ENCODE measurements at regions not wholly inside any gene's neighbourhood (a gene's known extent, or its start where the extent isn't known, plus 50 kb on each side); places are given as distances from the start of the nearest gene placed in this dataset.

GRCh38 chrX:124984140-124984813 lies 335.4 kb upstream of the TEX13C start:
- no peaks in the 10 kb centered on the region for H3K36me3 ChIP-seq (ENCODE audit: low read depth)
- in situ Hi-C loops (cut with MboI) = no loop called here
- no peak for DNase-seq
- no peak overlapping the region for H3K4me3 ChIP-seq
- no peaks in the 10 kb centered on the region for H3K9me2 ChIP-seq (ENCODE audit: insufficient read depth)
- no peak overlapping the region for H3K4me2 ChIP-seq (ENCODE audit: unreplicated experiment)
- no peaks in the 10 kb centered on the region for H3K27me3 ChIP-seq (replicated peaks; ENCODE audit: insufficient read depth)
- no peaks in the 10 kb centered on the region for H4K20me1 ChIP-seq (ENCODE audit: insufficient read depth)
- no peaks in the 10 kb centered on the region for H3F3A ChIP-seq (ENCODE audit: insufficient read depth)
- no peaks in the 10 kb centered on the region for H3K4me1 ChIP-seq (ENCODE audit: insufficient read depth)
- WGBS, 2 experiments (ENCODE audit: low coverage in 1 of 2, low lambda C conversion rate in 2 of 2, missing lambda C conversion rate in 2 of 2) = 17 to 26% methylated on average over 3 of the region's 3 CpGs
- H2AFZ ChIP-seq = no peak overlapping the region
- no peak overlapping the region for H3K9ac ChIP-seq
- no peak overlapping the region for H3K27ac ChIP-seq
- no peaks in the 10 kb centered on the region for H3K9me3 ChIP-seq (ENCODE audit: low read depth)
- no peak for TF ChIP-seq EZH2 (IDR thresholded peaks at IDR 0.05; ENCODE audit: insufficient read depth, poor library complexity, severe bottlenecking)
- TF ChIP-seq EZH2phosphoT487 (IDR thresholded peaks at IDR 0.05; ENCODE audit: insufficient read depth, low read depth) = no peak
- H3K79me2 ChIP-seq (ENCODE audit: insufficient read depth) = no peaks in the 10 kb centered on the region

DNA sequence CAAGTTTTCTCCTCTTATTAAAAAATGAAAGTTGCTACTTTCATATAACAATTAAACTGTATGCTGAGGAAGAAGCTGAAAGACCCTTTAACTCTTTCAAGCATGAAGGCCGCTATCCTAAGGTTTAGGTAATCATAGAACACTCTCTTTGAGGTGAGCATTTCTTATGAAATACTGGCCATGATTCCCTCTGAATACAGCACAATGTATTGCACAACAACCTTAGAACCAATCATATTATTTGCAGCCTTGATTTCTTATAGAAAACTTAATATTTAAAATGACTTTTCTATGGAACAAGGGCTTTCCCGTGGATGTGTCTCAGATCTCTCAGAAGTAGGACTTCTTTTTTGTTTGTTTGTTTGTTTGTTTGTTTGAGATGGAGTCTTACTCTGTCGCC lies 333.4 kb upstream of the TEX13C start:
- WGBS, 2 experiments (ENCODE audit: low coverage in 1 of 2, low lambda C conversion rate in 2 of 2, missing lambda C conversion rate in 2 of 2) = 45 to 49% methylated on average over 2 to 3 of the region's 3 CpGs
- Histone ChIP-seq H3K36me3 (ENCODE audit: low read depth) (no peaks in the 10 kb centered on the region), H3K4me2 (ENCODE audit: unreplicated experiment) (no peak overlapping the region), H3K27me3 (replicated peaks; ENCODE audit: insufficient read depth) (no peaks in the 10 kb centered on the region), H3K9ac (no peak overlapping the region), H3K79me2 (ENCODE audit: insufficient read depth) (no peaks in the 10 kb centered on the region), H3K9me3 (ENCODE audit: low read depth) (no peaks in the 10 kb centered on the region), H3F3A (ENCODE audit: insufficient read depth) (no peaks in the 10 kb centered on the region), H3K9me2 (ENCODE audit: insufficient read depth) (no peaks in the 10 kb centered on the region), H4K20me1 (ENCODE audit: insufficient read depth) (no peaks in the 10 kb centered on the region), H3K27ac (no peak overlapping the region), H3K4me1 (ENCODE audit: insufficient read depth) (no peaks in the 10 kb centered on the region), H3K4me3 (no peak overlapping the region), H2AFZ (no peak overlapping the region)
- in situ Hi-C loops (cut with MboI) = no loop called here
- no peak for TF ChIP-seq EZH2 (IDR thresholded peaks at IDR 0.05; ENCODE audit: insufficient read depth, poor library complexity, severe bottlenecking)
- no peak for DNase-seq

GRCh38 chrX:124993735-124994134 lies 325.9 kb upstream of the TEX13C start:
- no peaks in the 10 kb centered on the region for H3K4me1 ChIP-seq (ENCODE audit: insufficient read depth)
- H2AFZ ChIP-seq = no peak overlapping the region
- in situ Hi-C loops (cut with MboI) = no loop called here
- no peaks in the 10 kb centered on the region for H3K27me3 ChIP-seq (replicated peaks; ENCODE audit: insufficient read depth)
- H3K4me3 ChIP-seq = no peak overlapping the region
- no peaks in the 10 kb centered on the region for H3K9me3 ChIP-seq (ENCODE audit: low read depth)
- H3K36me3 ChIP-seq (ENCODE audit: low read depth) = no peaks in the 10 kb centered on the region
- H3K9ac ChIP-seq = no peak overlapping the region
- no peaks in the 10 kb centered on the region for H3K79me2 ChIP-seq (ENCODE audit: insufficient read depth)
- H4K20me1 ChIP-seq (ENCODE audit: insufficient read depth) = no peaks in the 10 kb centered on the region
- H3K9me2 ChIP-seq (ENCODE audit: insufficient read depth) = no peaks in the 10 kb centered on the region
- no peaks in the 10 kb centered on the region for H3F3A ChIP-seq (ENCODE audit: insufficient read depth)
- no peak overlapping the region for H3K27ac ChIP-seq
- no peak overlapping the region for H3K4me2 ChIP-seq (ENCODE audit: unreplicated experiment)
- no peak for DNase-seq
- no peak for TF ChIP-seq EZH2 (IDR thresholded peaks at IDR 0.05; ENCODE audit: insufficient read depth, poor library complexity, severe bottlenecking)
- no peak for TF ChIP-seq EZH2phosphoT487 (IDR thresholded peaks at IDR 0.05; ENCODE audit: insufficient read depth, low read depth)
- WGBS, 2 experiments (ENCODE audit: low coverage in 1 of 2, low lambda C conversion rate in 2 of 2, missing lambda C conversion rate in 2 of 2) = 23 to 27% methylated on average over 1 of the region's 1 CpG

DNA sequence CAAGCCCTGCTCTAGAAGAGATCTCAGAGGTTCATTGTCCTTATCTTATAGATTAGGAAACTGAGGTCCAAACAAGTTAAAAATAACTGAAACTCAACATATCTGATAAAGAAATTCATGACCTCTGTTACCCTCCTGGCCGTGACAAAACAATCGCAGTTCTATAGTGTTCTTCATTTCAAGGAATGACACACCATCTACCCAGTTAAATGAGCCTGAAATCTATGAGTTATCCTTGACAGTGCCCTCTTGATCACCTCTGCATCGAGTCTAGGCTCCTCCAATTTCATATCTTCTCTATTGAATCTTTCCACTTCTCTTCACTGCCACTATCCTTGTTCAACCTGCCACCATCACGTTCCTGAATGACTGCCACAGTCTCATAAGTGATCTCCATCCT lies 325.3 kb upstream of the TEX13C start:
- TF ChIP-seq EZH2phosphoT487 (IDR thresholded peaks at IDR 0.05; ENCODE audit: insufficient read depth, low read depth) (no peak), EZH2 (IDR thresholded peaks at IDR 0.05; ENCODE audit: insufficient read depth, poor library complexity, severe bottlenecking) (no peak)
- Histone ChIP-seq H3K27me3 (replicated peaks; ENCODE audit: insufficient read depth) (no peaks in the 10 kb centered on the region), H3K4me3 (no peak overlapping the region), H3K4me2 (ENCODE audit: unreplicated experiment) (no peak overlapping the region), H3K4me1 (ENCODE audit: insufficient read depth) (no peaks in the 10 kb centered on the region), H3K27ac (no peak overlapping the region), H2AFZ (no peak overlapping the region), H3K9ac (no peak overlapping the region), H3K9me2 (ENCODE audit: insufficient read depth) (no peaks in the 10 kb centered on the region), H3K36me3 (ENCODE audit: low read depth) (no peaks in the 10 kb centered on the region), H3K9me3 (ENCODE audit: low read depth) (no peaks in the 10 kb centered on the region), H4K20me1 (ENCODE audit: insufficient read depth) (no peaks in the 10 kb centered on the region), H3K79me2 (ENCODE audit: insufficient read depth) (no peaks in the 10 kb centered on the region), H3F3A (ENCODE audit: insufficient read depth) (no peaks in the 10 kb centered on the region)
- in situ Hi-C loops (cut with MboI) = no loop called here
- DNase-seq = no peak
- 30 to 32% methylated on average over 4 of the region's 4 CpGs for WGBS, 2 experiments (ENCODE audit: low coverage in 1 of 2, low lambda C conversion rate in 2 of 2, missing lambda C conversion rate in 2 of 2)

Data from GM23248 (cell line).